Inflammatory macrophage treated with lipopolysaccharide for 4 hours (primary cell): ENCODE measurements at regions not wholly inside any gene's neighbourhood (a gene's known extent, or its start where the extent isn't known, plus 50 kb on each side); places are given as distances from the start of the nearest gene placed in this dataset.

ENCODE experiments used
- DNase-seq: peaks from one replicate; pipeline ENCODE4 v3.0.0-alpha.2; 2020

GRCh38 chr20:60249436-60249835, 291.2 kb downstream of the CDH26 start:
- no peak for DNase-seq

- DNase-seq, result no peak
These were observed 292.0 kb downstream of the CDH26 start for GRCh38 chr20:60250251-60250650.

- no peak for DNase-seq
These were observed 294.6 kb downstream of the CDH26 start for GRCh38 chr20:60252866-60253265.

GRCh38 chr20:60253471-60253870, 295.2 kb downstream of the CDH26 start:
- no peak for DNase-seq

GRCh38 chr20:60254901-60255411, 296.7 kb downstream of the CDH26 start:
- DNase-seq, result no peak

GRCh38 chr20:60255415-60255814, 297.2 kb downstream of the CDH26 start:
- DNase-seq, result no peak

- no peak for DNase-seq
These were observed 297.6 kb downstream of the CDH26 start for GRCh38 chr20:60255866-60256265.

GRCh38 chr20:60256811-60257210, 298.6 kb downstream of the CDH26 start:
- DNase-seq, result no peak

- no peak for DNase-seq
These were observed 299.4 kb downstream of the CDH26 start for GRCh38 chr20:60257671-60258070.

- DNase-seq, result no peak
These were observed 300.1 kb downstream of the CDH26 start for GRCh38 chr20:60258255-60258863.

GRCh38 chr20:60261333-60261732, 303.1 kb downstream of the CDH26 start:
- DNase-seq, result no peak

- DNase-seq, result peak; percentile 30
These were observed 304.9 kb downstream of the CDH26 start for GRCh38 chr20:60262967-60263603.

- DNase-seq, result no peak
These were observed 305.8 kb downstream of the CDH26 start for GRCh38 chr20:60263725-60264709.

GRCh38 chr20:60266177-60266823, 308.1 kb downstream of the CDH26 start:
- DNase-seq, result no peak

- DNase-seq, result no peak
These were observed 310.3 kb downstream of the CDH26 start for GRCh38 chr20:60268491-60268890.

- no peak for DNase-seq
These were observed 311.4 kb downstream of the CDH26 start for GRCh38 chr20:60269573-60270162.

GRCh38 chr20:60270341-60270740, 312.1 kb downstream of the CDH26 start:
- DNase-seq, result no peak

GRCh38 chr20:60271597-60271996, 313.4 kb downstream of the CDH26 start:
- no peak for DNase-seq

- no peak for DNase-seq
These were observed 314.6 kb downstream of the CDH26 start for GRCh38 chr20:60272790-60273189.

- no peak for DNase-seq
These were observed 316.5 kb downstream of the CDH26 start for GRCh38 chr20:60274717-60275116.

- no peak for DNase-seq
These were observed 323.1 kb downstream of the CDH26 start for GRCh38 chr20:60281295-60281694.

GRCh38 chr20:60283281-60283680, 325.1 kb downstream of the CDH26 start:
- DNase-seq, result no peak

- no peak for DNase-seq
These were observed 328.5 kb downstream of the CDH26 start for GRCh38 chr20:60286764-60287163.
